Dedifferentiated amniotic fluid mesenchymal stem cell (primary cell): ENCODE measurements at regions not wholly inside any gene's neighbourhood (a gene's known extent, or its start where the extent isn't known, plus 50 kb on each side); places are given as distances from the start of the nearest gene placed in this dataset.

Experiments used
- DNase-seq: peaks from one replicate; pipeline ENCODE4 v3.0.0-alpha.2; 2016; ENCODE audit errors: extremely low spot score

DNA sequence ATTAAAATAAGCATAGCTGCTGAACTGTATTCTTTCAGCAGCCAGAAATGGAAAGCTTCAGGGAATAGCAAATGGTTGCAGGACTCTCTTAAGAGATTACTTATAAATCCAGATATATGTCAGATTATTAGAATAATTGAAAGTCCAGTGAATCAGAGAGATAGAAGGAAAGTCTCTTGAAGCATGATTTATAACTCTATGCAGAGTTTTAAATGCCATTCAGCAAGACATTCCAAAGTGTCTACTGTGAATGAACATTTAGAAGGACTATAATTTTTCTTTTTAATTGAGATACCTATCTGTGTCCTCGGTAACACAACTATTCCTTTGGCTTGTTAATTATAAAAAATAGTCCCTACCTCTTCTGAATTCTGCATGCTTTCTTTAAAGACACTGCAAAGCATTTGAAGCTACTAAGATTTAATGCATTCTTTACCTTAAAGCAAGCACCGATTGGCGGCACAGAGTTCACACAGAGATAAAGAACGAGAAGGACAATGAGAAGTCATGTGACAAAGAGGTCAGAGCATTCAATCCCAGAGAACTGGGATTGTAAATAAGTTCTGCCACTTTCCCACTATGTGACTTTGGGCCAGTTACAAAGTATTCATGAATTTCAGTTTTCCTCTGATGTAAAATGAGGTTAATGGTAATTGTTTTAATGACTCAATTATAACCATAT, 371.0 kb upstream of the ATP2B1 start:
- DNase-seq: no peak

DNA sequence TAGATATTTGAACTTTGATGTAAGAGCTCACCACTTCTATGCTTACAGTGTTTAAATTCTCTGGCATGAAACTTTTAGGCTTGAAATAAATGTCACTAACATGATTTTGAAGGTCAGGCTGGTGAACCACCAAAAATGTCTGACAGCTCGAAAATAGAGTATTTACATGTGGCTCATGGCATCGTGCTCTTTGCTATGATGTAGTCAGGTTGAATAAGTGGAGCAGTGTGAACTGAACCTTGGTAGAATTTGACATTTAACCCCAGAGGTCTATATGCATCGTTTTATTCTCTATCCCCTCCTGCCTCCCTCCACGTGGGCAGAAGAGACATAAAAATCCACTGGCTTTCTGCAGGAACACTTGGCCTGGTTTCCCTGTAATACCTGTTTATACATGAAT, 369.7 kb upstream of the ATP2B1 start:
- no peak for DNase-seq

DNA sequence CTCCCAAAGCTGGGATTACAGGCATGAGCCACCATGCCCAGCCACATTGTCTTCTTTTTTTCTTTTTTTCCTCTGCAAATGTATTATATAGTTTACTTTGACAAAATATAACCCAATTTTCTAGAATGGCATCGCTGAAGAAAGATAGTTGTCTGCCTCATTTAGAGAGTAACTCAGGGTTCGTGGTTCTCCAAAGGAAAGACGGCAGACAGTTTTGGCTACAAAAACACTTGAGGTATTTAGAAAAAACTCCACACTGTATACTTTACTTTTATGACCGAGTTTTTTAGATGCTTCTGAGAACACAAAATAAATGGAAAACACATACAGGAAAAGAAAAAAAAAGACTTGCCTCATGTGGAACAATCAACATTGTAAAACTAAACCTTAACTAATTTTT, 369.1 kb upstream of the ATP2B1 start:
- no peak for DNase-seq

DNA sequence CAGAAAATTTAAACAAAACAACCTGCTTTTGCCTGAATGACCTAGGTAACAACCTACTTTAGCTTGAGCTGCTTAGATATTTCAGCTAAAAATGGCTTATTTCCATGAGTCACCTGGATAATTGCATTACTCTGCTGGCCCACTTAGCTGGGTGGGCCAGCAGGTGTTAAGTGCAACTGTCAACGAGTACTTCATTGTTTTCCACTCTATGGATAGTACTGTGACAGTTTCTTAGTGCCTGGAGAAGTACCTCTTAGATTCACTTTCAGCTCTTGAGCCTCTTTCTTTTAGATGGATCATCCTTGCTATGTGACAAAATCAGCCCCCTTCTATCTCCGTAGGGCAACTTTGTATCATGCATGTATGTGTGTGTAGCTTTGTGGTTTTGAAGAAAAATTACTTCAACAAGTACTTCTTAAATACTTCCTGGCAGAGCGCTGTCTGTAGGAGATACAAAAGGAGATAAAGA, 368.2 kb upstream of the ATP2B1 start:
- no peak for DNase-seq

- DNase-seq: no peak
Measured at GRCh38 chr12:90075685-90076084, 367.0 kb upstream of the ATP2B1 start.

DNA sequence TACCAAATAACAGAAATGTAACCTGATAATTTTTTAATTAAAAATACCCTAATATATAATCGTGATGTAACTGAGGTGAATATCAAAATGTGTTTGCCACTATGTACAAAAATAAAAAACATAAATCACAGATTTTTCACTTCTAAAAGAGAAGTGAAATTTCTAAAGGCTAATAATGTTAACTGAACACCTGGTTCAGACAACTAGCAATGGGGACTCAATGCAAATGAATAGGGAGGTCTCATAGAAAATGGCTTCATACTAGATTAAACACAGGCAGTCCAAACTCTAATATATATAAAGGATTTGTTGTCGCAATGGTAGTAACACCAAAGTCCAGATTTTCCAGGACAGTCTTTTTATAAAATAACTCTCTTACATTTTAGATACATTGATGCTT, 365.4 kb upstream of the ATP2B1 start:
- no peak for DNase-seq

GRCh38 chr12:90071996-90072395, 363.4 kb upstream of the ATP2B1 start:
- no peak for DNase-seq

GRCh38 chr12:90069711-90070110, 361.1 kb upstream of the ATP2B1 start:
- DNase-seq: no peak

DNA sequence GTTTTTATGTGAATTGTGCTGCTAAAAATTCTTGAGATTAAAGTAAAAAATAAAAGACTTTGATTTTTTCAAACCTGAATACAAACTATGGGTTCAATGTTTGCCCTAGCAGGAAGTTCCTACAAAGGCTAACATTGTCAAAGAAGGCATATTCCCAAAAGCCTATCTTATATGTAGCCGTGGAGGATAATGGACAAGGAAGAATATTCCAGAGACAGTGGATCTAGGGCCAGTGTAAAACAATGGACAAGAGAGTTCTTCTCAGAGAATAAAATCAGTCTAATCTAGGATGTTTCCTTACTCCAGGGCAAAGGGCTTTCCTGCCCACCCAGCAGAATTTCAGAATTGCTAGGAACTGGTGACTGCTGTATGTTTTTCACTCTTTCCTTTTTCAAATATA, 359.2 kb upstream of the ATP2B1 start:
- DNase-seq: no peak

DNA sequence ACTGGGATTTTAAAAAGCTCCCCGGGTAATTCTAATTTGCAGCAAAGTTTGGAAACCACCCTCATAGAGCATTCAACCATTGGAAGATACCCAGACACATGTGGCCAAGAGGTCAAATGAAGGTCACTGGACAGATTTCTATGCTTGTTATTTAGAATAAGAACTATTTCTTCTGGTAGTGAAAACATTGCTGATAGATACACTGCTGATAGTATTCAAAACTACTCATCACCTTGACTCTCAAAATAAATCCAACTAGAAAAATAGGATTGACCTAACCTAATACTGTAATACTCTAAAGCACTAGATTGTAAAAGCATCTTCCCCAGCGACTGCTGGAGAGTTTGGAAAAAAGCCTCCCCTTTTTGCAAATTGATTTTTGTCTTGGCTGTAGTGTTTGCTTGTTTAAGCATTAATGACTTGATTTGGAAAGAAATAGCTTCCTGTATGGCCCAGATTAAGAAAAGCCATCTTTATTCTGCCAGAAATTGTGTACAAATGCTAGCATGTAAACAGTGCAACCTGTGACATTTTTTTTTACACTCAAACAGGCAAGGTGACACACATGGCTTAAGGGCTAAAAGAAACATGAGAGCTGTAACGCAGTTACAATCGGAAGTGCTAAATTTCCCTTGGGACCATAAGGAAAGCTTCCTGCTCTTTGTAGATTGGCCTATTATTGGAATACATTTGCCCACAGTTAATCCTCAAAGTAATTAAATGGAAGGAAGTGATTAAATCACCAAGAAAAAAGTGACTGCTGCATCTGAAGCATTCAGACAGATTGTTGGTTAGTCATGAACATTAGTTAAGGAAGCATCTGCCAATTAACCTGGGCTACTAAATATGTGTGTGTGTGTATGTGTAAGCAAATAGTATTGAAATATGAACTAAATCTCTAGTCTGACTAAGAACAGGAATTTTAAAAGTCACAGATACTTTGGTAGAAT, 356.5 kb upstream of the ATP2B1 start:
- DNase-seq: no peak

GRCh38 chr12:90062799-90063198, 354.2 kb upstream of the ATP2B1 start:
- DNase-seq: no peak

- no peak for DNase-seq
Measured at GRCh38 chr12:90061809-90062208, 353.2 kb upstream of the ATP2B1 start.

- DNase-seq: no peak
Measured at GRCh38 chr12:90060031-90060430, 351.4 kb upstream of the ATP2B1 start.

DNA sequence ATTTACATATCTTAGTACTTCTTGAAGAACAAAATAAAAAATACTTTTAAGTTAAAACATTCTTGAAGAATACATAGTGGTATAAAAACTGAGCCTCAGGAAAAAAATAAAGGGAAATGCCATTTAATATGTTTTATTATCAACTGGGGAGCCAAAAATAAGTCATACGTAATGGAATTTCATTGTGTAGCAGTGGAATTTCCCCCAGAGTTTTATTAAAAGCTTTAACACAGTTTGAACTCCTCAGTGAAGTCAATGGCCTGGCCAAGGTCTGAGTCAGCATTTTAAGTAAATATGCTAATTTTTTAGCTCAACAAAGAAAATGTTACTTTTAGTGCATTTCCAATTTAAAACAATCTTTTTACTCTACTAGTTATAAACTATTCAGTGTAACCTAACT, 350.1 kb upstream of the ATP2B1 start:
- DNase-seq: peak; percentile 63

GRCh38 chr12:90055071-90055470, 346.4 kb upstream of the ATP2B1 start:
- no peak for DNase-seq

GRCh38 chr12:90048918-90049317, 340.3 kb upstream of the ATP2B1 start:
- DNase-seq: no peak

DNA sequence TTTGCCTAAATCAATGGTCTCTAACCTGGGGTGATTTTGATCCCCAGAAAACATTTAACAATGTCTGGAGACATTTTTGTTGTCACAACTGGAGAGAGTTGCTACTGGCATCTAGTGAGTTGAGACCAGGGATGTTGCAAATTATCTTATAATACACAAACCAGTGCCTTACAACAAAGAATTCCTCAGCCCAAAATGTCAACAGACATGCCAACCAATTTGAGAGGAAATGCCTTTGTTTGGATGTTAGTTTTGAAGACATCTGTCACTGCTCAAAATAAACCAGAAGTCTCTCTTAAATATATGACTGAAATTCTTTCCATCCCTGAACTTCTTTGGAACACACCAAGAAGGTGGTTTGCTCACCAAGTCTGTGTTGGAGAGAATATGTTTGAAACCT, 336.9 kb upstream of the ATP2B1 start:
- DNase-seq: no peak

- no peak for DNase-seq
Measured at GRCh38 chr12:90044069-90044468, 335.4 kb upstream of the ATP2B1 start.

GRCh38 chr12:90042920-90043641, 334.4 kb upstream of the ATP2B1 start:
- DNase-seq: peak; percentile 40

DNA sequence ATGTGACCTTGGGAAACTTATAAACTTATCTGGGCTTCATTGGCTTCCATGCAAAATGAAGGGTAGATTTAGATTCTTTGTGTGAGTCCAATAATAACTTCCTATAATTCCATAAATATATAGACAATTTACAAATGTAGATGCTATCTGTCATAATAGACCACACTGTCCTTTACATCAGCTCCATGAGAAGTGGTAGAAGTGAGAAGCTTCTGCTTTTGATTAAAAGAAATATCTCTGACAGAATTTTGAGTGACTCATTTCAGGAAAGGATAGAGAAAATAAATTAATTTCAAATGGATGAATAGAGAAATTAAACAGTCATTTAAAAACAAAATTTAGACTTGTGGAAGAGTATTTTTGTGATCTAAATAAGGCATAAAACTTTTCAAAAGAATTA, 329.7 kb upstream of the ATP2B1 start:
- no peak for DNase-seq

- DNase-seq: no peak
Measured at GRCh38 chr12:90037740-90038139, 329.1 kb upstream of the ATP2B1 start.

DNA sequence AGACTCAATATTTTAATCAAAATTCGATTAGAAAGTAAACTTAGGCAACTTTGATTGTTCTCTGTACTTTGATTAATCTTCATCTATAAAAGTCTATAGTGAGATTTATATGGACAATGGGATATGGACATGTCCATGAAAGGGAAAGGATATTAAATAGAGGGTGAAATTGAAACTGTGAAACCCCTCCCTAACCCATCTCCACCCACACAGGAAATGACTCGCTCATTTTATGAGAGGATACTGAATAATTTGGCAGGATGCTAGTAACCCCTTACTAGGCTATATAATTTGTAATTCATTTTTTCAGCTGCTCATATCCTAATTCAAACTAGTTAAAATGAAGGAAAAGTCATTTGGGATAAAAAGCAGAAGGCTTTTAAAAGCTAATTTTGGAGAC, 328.0 kb upstream of the ATP2B1 start:
- no peak for DNase-seq
